Neural cell (in vitro differentiated cells): ENCODE measurements at regions not wholly inside any gene's neighbourhood (a gene's known extent, or its start where the extent isn't known, plus 50 kb on each side); places are given as distances from the start of the nearest gene placed in this dataset.
"Not testable (repeated sequence)": the region's sequence is repeated elsewhere in the genome, so short reads cannot be mapped to it uniquely, and the experiment has no call there.

ENCODE experiments used
- EP300 ChIP-seq: fragments of 450-650 bp; conservative IDR thresholded peaks from 2 replicates; pipeline ENCODE4 v1.6.1; 2014; ENCODE audit warnings: antibody characterized with exemption, mild to moderate bottlenecking, moderate library complexity; ENCODE audit not compliant: poor library complexity, severe bottlenecking
- EZH2 ChIP-seq: fragments of 200-600, 300-800 bp; shearing (Covaris generic), sonication (generic); IDR thresholded peaks from 2 replicates; pipeline ENCODE4 v1.6.1; 2014; ENCODE audit warnings: antibody characterized with exemption, low read length, borderline replicate concordance, mild to moderate bottlenecking; ENCODE audit not compliant: insufficient read depth, poor library complexity, severe bottlenecking
- POLR2AphosphoS5 ChIP-seq: IDR thresholded peaks from 2 replicates; pipeline ENCODE4 v1.6.1; 2012
- RAD21 ChIP-seq: fragments of 450-650 bp; conservative IDR thresholded peaks from 2 replicates; pipeline ENCODE4 v1.6.1; 2014; ENCODE audit warnings: antibody characterized with exemption, mild to moderate bottlenecking, moderate library complexity
- SMC3 ChIP-seq: fragments of 450-650 bp; conservative IDR thresholded peaks from 2 replicates; pipeline ENCODE4 v1.6.1; 2014; ENCODE audit warnings: antibody characterized with exemption, mild to moderate bottlenecking, moderate library complexity; ENCODE audit not compliant: poor library complexity
- TAF1 ChIP-seq: IDR thresholded peaks from 2 replicates; pipeline ENCODE4 v1.6.1; 2012; ENCODE audit warnings: low read depth
- TF ChIP-seq, protein P1 (sequence below): fragments of 450-650 bp; IDR thresholded peaks from 2 replicates; pipeline ENCODE4 v1.5.1; 2014; ENCODE audit warnings: antibody characterized with exemption, mild to moderate bottlenecking, moderate library complexity; ENCODE audit not compliant: poor library complexity, severe bottlenecking

DNA sequence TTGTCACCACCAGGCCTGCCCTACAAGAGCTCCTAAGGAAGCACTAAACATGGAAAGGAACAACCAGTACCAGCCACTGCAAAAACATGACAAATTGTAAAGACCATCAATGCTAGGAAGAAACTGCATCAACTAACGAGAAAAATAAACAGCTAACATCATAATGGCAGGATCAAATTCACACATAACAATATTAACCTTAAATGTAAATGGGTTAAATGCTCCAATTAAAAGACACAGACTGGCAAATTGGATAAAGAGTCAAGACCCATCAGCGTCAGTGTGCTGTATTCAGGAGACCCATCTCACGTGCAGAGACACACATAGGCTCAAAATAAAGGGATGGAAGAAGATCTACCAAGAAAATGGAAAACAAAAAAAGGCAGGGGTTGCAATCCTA lies 77.0 kb upstream of the SAMSN1 start:
- TF ChIP-seq, protein P1, sequence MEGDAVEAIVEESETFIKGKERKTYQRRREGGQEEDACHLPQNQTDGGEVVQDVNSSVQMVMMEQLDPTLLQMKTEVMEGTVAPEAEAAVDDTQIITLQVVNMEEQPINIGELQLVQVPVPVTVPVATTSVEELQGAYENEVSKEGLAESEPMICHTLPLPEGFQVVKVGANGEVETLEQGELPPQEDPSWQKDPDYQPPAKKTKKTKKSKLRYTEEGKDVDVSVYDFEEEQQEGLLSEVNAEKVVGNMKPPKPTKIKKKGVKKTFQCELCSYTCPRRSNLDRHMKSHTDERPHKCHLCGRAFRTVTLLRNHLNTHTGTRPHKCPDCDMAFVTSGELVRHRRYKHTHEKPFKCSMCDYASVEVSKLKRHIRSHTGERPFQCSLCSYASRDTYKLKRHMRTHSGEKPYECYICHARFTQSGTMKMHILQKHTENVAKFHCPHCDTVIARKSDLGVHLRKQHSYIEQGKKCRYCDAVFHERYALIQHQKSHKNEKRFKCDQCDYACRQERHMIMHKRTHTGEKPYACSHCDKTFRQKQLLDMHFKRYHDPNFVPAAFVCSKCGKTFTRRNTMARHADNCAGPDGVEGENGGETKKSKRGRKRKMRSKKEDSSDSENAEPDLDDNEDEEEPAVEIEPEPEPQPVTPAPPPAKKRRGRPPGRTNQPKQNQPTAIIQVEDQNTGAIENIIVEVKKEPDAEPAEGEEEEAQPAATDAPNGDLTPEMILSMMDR: not testable (repeated sequence)
- TF ChIP-seq TAF1, SMC3, POLR2AphosphoS5, EP300, RAD21, EZH2: not testable (repeated sequence)
